SH-SY5Y (cell line): ENCODE measurements at regions not wholly inside any gene's neighbourhood (a gene's known extent, or its start where the extent isn't known, plus 50 kb on each side); places are given as distances from the start of the nearest gene placed in this dataset.

Experiments
- GATA2 ChIP-seq: IDR thresholded peaks from 2 replicates; pipeline ENCODE4 v1.6.1; 2011; ENCODE audit warnings: mild to moderate bottlenecking, low read depth, low read length
- GATA3 ChIP-seq: IDR thresholded peaks from 2 replicates; pipeline ENCODE4 v1.6.1; 2011; ENCODE audit warnings: low read depth, mild to moderate bottlenecking, low read length, moderate library complexity

- no peak for TF ChIP-seq GATA3
- peak; percentile 65 for TF ChIP-seq GATA2
Observed at GRCh38 chr13:107170270-107170931, 602.5 kb upstream of the ARGLU1 start.
